ENCODE measurements at regions not wholly inside any gene's neighbourhood (a gene's known extent, or its start where the extent isn't known, plus 50 kb on each side); places are given as distances from the start of the nearest gene placed in this dataset.

GRCh38 chr6:11644071-11644470 is 106.5 kb downstream of the TMEM170B start:
- TF ChIP-seq CTCF (IDR thresholded peaks at IDR 0.05; ENCODE audit: low read depth, low read length): no peak
- TF ChIP-seq POLR2A (IDR thresholded peaks at IDR 0.05; ENCODE audit: extremely low read depth, insufficient read length): no peak
- no peak for TF ChIP-seq MAX (IDR thresholded peaks at IDR 0.05; ENCODE audit: low read depth, low read length)
- TF ChIP-seq MYC (IDR thresholded peaks at IDR 0.05; ENCODE audit: low read depth, low read length): no peak
- no peak overlapping the region for H3K4me3 ChIP-seq (ENCODE audit: low read depth, low read length)
- DNase-seq (ENCODE audit: low read depth): no peak

GRCh38 chr6:11644601-11645000 is 107.1 kb downstream of the TMEM170B start:
- H3K4me3 ChIP-seq (ENCODE audit: low read depth, low read length): no peak overlapping the region
- DNase-seq (ENCODE audit: low read depth): no peak
- TF ChIP-seq MAX (IDR thresholded peaks at IDR 0.05; ENCODE audit: low read depth, low read length) (no peak), MYC (IDR thresholded peaks at IDR 0.05; ENCODE audit: low read depth, low read length) (no peak), POLR2A (IDR thresholded peaks at IDR 0.05; ENCODE audit: extremely low read depth, insufficient read length) (no peak), CTCF (IDR thresholded peaks at IDR 0.05; ENCODE audit: low read depth, low read length) (no peak)

GRCh38 chr6:11645016-11645415 is 107.5 kb downstream of the TMEM170B start:
- TF ChIP-seq CTCF (IDR thresholded peaks at IDR 0.05; ENCODE audit: low read depth, low read length) (no peak), POLR2A (IDR thresholded peaks at IDR 0.05; ENCODE audit: extremely low read depth, insufficient read length) (no peak), MAX (IDR thresholded peaks at IDR 0.05; ENCODE audit: low read depth, low read length) (no peak), MYC (IDR thresholded peaks at IDR 0.05; ENCODE audit: low read depth, low read length) (no peak)
- no peak overlapping the region for H3K4me3 ChIP-seq (ENCODE audit: low read depth, low read length)
- DNase-seq (ENCODE audit: low read depth): peak; percentile 24

GRCh38 chr6:11648436-11648775 is 110.9 kb downstream of the TMEM170B start:
- no peak for DNase-seq (ENCODE audit: low read depth)
- TF ChIP-seq POLR2A (IDR thresholded peaks at IDR 0.05; ENCODE audit: extremely low read depth, insufficient read length) (no peak), CTCF (IDR thresholded peaks at IDR 0.05; ENCODE audit: low read depth, low read length) (no peak), MYC (IDR thresholded peaks at IDR 0.05; ENCODE audit: low read depth, low read length) (no peak), MAX (IDR thresholded peaks at IDR 0.05; ENCODE audit: low read depth, low read length) (no peak)
- no peak overlapping the region for H3K4me3 ChIP-seq (ENCODE audit: low read depth, low read length)

GRCh38 chr6:11648889-11649288 is 111.3 kb downstream of the TMEM170B start:
- no peak overlapping the region for H3K4me3 ChIP-seq (ENCODE audit: low read depth, low read length)
- TF ChIP-seq CTCF (IDR thresholded peaks at IDR 0.05; ENCODE audit: low read depth, low read length): no peak
- TF ChIP-seq POLR2A (IDR thresholded peaks at IDR 0.05; ENCODE audit: extremely low read depth, insufficient read length): no peak
- TF ChIP-seq MYC (IDR thresholded peaks at IDR 0.05; ENCODE audit: low read depth, low read length): no peak
- TF ChIP-seq MAX (IDR thresholded peaks at IDR 0.05; ENCODE audit: low read depth, low read length): no peak
- no peak for DNase-seq (ENCODE audit: low read depth)

Data from NB4 (cell line).